HG03060 (cell line): ENCODE measurements at regions not wholly inside any gene's neighbourhood (a gene's known extent, or its start where the extent isn't known, plus 50 kb on each side); places are given as distances from the start of the nearest gene placed in this dataset.
"Not testable (repeated sequence)": the region's sequence is repeated elsewhere in the genome, so short reads cannot be mapped to it uniquely, and the experiment has no call there.

ENCODE experiments used
- ATAC-seq: cut with Tn5 transposase; IDR thresholded peaks from one replicate; pipeline ENCODE4 v1.9.1; 2021; ENCODE audit warnings: low read depth, moderate number of reproducible peaks; ENCODE audit not compliant: unreplicated experiment

DNA sequence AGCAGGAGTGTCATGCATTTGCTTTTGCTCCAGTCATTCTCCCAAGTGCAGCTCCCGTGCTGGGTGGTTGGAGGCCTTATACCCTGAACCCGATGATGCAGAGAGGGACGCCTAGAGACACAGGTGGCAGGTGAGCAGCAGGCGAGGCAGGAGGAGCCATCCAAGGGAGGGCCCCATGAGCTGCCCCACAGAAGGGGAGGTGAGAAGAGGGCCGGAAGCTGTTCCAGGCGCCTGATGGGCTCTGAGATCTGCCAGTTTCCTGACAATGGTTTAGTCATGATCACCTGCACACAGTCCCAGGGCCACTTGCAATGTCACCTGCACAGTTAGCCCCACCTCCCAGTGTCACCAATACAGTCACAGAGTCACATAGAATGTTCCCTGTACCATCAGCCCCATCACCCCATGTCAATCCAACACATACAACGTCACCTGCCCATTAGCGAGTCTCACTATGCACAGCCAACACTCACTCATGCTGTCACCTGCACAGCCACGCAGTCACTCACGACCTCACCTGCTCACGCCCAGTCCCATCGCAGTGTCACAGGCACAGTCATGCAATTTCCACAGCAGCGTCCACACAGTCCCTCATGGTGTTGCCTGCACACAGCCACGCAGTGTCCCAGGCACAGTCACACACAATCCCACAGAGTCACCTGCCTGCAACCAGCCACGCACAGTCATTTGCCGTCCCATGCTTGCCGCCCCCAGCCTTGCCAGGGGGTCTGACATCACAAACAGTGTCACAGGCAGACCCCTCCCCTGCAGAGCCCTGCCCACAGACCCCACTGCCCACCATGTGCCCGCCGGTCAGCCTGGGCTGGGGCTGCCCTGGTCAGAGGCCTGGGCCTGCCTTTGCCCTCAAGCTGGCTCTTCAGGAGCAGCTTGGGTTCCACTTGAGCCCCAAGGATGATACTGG is 113.4 kb downstream of the LHX2 start:
- ATAC-seq, result no peak

DNA sequence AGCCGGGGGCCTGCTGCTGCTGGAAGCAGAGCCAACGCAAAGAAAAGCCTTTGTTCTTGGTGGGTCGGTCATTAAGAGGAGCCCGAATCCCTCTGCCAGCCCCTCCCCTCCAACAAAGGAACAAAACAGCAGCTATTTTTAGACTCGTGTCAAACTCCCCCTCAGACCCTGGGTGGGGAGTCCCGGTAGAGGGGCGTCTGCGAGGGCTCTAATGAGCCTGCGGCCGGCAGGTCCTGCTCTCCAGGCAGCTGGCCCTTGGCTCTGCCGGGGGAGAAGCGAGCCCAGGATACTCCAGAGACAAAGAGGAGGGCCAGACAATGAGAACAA is 114.0 kb downstream of the LHX2 start:
- no peak for ATAC-seq

- ATAC-seq, result no peak
Observed at GRCh38 chr9:124126648-124127646, 115.4 kb downstream of the LHX2 start.

DNA sequence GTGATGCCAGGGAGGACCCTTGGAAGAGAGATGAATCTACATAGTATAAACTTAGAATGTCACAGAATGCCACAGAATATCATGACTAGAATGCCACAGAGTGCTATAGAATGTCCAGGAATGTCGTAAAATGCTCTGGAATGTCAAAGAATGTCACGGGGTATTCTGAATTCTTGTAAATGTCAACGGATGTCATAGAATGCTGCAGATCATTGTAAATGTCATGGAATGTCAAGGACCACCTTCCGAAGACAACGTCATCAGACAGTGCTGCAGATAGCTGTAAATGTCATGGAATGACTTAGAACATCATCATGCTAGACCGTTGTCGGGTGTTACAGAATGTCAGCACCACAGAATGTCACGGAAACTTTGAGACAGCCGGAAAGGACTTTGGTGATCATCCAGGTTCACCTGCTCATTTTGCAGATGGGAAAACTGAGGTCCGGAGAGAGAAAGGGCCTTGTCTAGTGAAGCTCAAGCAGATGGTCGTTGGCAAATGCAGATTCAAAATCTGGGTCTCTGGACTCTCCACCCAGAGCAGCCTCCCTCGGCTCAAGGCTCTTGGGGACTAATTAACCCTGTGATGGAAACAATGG is 117.1 kb downstream of the LHX2 start:
- ATAC-seq, result no peak

DNA sequence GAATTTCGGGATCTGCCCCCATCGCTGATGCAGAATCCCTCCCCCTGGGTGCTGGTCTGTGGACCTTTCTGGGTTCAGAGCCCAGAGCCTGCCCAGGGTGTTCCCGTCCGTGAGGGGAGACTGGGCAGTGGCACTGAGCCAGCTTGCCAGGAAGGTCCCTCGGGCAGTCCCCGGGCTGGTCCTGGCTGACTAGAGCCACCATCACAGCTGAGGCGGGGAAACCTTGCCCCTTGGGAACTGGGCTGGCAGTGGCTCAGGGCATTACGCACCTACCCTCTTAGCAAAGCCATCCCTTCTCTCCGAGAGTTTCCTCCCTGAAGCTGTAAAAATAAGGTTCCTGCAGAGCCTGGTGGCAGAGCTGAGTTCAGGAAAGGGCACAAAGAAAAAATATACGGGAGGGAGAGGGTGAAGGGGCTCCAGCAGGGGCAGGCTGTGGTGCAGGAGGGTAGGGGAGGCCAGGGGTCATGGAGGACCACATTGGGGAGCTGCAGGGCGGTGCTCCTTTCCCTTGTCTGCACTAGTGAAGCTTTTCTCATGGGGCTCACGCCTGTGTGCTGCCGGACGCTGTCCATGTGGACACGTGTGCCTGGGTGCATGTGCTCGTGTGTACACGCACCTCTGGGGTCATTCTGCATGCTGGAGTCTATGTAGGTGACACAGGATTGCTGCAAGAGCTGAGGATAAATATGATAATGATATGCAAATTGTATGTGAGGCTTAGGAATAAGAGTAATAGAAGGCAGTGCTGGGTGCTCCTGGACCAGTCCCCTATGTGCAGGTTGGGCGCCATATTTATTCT is 118.9 kb downstream of the LHX2 start:
- no peak for ATAC-seq

GRCh38 chr9:124131518-124131917 is 120.0 kb downstream of the LHX2 start:
- ATAC-seq, result not testable (repeated sequence)

DNA sequence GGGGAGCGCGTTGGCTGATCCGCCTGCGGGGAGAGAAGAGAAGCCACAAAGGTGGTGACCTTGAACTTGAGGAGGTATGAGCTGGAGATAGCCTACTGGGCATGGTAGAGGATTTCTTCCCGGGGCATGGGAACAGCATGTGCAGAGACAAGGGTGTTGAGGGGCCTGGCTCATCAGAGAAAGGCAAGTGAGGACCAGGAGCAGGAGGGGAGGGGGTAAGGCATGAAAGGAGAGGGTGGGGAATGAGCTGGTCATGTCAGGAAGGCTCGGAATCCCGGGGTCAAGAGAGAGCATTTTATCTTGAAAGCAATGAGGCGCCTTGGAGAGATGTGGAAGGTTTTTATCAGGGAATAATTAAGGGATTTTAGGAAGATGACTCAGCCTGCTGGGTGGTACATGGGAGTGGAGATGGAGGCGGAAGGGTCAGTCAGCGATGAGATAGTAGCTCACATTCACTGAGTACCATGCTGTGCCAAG is 121.1 kb downstream of the LHX2 start:
- no peak for ATAC-seq

- no peak for ATAC-seq
Observed at GRCh38 chr9:124133727-124134126, 122.2 kb downstream of the LHX2 start.

- ATAC-seq, result no peak
Observed at GRCh38 chr9:124134526-124134925, 123.0 kb downstream of the LHX2 start.

DNA sequence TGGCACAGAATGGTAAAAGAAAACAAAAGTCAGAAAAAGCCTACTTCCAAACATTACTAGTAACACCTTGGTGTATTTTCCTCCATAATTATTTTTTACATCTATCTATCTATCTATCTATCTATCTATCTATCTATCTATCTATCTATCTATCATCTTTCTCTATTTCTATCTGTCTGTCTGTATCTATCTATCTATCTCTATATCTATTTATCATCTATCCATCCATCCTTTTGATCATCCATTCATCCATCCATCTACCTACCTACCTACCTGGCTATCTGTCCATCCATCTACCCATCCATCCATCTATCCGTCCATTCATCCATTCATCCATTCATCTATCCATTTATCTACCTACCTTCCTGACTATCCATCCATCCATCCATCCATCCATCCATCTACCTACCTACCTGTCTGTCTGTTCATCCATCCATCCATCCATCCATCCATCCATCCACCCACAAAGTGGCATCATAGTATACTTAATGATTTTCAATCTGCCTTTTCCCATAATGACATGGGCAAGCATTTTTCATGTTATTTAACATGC is 121.9 kb upstream of the NEK6 start:
- ATAC-seq, result no peak

DNA sequence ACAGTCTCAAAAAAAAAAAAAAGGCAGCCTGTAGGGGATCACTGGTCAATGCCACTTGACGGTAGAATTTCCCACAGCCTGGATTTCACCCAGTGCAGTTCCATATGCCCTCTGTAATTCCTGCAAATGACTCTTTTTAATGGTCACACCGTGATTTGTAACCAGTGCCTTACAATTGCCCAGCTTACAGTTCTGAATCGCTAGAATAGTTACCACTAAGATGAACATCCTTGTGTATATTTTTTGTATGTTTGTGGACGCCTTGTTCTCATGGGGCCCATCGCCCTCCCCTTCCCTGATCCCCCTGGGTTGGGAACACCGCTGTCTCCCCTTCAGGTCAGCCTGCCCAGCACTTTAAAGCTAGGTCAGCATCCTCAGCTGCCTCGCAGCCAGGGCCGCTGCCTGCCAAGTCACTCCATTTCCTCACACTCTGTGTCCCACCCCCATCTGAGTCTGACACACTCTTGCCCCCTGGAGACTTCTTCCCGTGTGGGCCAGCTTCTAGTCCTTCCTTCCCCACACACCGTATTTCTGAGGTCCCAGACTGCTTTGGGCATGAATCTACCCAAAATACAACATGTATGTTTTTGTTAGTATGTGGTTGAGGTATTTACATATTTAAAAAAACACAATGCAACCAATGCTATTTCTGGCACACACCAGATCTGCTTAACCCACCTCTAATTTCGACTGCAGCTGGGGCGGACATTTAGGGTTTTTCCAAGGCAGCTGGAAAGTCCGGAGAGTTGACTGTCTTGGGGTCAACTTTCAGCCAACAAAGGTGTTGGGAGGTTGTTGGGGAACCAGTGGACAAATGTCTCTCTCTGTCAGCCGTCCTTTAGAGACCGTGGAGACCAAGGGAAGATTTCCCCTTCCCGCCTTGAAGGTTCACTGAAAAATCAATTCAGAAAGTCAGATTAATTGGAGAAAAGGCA is 120.5 kb upstream of the NEK6 start:
- ATAC-seq, result peak; percentile 85

DNA sequence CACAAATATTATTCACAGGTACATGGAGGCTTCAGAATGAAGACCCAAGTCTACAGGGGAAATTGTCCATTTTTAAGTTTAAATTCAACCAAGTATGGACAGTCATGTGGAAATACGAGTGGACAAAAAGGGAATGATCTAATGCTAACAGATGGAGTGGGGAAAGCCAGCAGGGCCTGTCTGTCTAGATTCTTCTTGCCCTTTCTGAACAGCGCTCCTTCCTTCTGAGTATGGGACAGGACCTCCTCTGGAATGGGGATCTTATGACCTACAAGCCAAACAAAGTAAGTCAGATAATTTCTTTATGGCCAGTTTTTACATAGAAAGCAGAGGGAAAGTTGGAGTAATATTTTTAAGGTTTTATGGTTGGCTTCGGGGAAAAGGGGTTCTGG is 119.8 kb upstream of the NEK6 start:
- ATAC-seq, result no peak

- ATAC-seq, result no peak
Observed at GRCh38 chr9:124139001-124139400, 118.7 kb upstream of the NEK6 start.

DNA sequence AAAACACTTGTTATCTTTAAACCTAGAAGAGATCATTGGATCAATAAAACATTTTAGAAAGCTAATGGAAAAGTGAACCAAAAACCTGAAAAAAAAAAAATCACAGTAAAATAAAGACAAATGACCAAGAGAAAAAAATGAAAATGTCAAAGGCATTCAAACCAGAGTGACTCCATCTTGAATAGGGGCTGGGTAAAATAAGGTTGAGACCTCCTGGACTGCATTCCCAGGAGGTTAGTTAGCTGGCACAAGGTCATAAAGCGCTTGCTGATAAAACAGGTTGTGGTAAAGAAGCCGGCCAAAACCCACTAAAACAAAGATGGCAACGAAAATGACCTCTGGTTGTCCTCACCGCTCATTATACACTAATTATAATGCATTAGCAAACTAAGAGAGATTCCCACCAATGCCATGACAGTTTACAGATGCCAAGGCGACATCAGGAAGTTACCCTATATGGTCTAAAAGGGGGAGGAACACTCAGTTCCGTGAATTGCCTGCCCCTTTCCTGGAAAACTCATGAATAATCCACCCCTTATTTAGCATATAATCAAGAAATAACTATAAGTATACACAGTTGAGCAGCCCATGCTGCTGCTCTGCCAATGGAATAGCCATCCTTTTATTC is 116.7 kb upstream of the NEK6 start:
- ATAC-seq, result no peak

GRCh38 chr9:124144561-124145123 is 113.1 kb upstream of the NEK6 start:
- not testable (repeated sequence) for ATAC-seq

GRCh38 chr9:124146031-124146561 is 111.7 kb upstream of the NEK6 start:
- no peak for ATAC-seq

GRCh38 chr9:124149992-124150391 is 107.8 kb upstream of the NEK6 start:
- ATAC-seq, result no peak
